ENCODE measurements at regions not wholly inside any gene's neighbourhood (a gene's known extent, or its start where the extent isn't known, plus 50 kb on each side); places are given as distances from the start of the nearest gene placed in this dataset.

- no peak overlapping the region for H3K4me3 ChIP-seq (ENCODE audit: low read depth in 1 of 2, low read length in 2 of 2)
- no peak overlapping the region for H3K27ac ChIP-seq (ENCODE audit: low read length)
- TF ChIP-seq EZH2 (IDR thresholded peaks at IDR 0.05; ENCODE audit: borderline replicate concordance, low read depth, low read length, severe bottlenecking) (no peak), CTCF (IDR thresholded peaks at IDR 0.05; ENCODE audit: borderline replicate concordance, extremely low read depth, low read length, poor library complexity, severe bottlenecking) (no peak)
- H3K4me2 ChIP-seq (ENCODE audit: insufficient read depth, low read length) = no peak overlapping the region
- H3K27me3 ChIP-seq (ENCODE audit: insufficient read depth, low read length, poor library complexity) = no peaks in the 10 kb centered on the region
- H3K9ac ChIP-seq (ENCODE audit: low read depth, low read length) = no peak overlapping the region
- no peaks in the 10 kb centered on the region for H3K79me2 ChIP-seq (ENCODE audit: insufficient read depth, low read length)
- H2AFZ ChIP-seq (ENCODE audit: low read depth, low read length) = no peak overlapping the region
- no peaks in the 10 kb centered on the region for H3K36me3 ChIP-seq (ENCODE audit: insufficient read depth, low read length)
- H4K20me1 ChIP-seq (ENCODE audit: insufficient read depth, low read length) = no peaks in the 10 kb centered on the region
- DNase-seq (no peak), ATAC-seq (ENCODE audit: insufficient read depth, low read depth) (no peak)
- H3K9me3 ChIP-seq (ENCODE audit: insufficient read depth, low read length, severe bottlenecking) = no peaks in the 10 kb centered on the region
- H3K4me1 ChIP-seq (ENCODE audit: insufficient read depth, low read length) = no peaks in the 10 kb centered on the region
Observed at GRCh38 chr6:146909376-146909775, 294.8 kb upstream of the STXBP5 start.

- Histone ChIP-seq H3K4me2 (ENCODE audit: insufficient read depth, low read length) (no peak overlapping the region), H4K20me1 (ENCODE audit: insufficient read depth, low read length) (no peaks in the 10 kb centered on the region), H3K79me2 (ENCODE audit: insufficient read depth, low read length) (no peaks in the 10 kb centered on the region), H3K9ac (ENCODE audit: low read depth, low read length) (no peak overlapping the region), H3K36me3 (ENCODE audit: insufficient read depth, low read length) (no peaks in the 10 kb centered on the region), H3K4me1 (ENCODE audit: insufficient read depth, low read length) (no peaks in the 10 kb centered on the region), H3K9me3 (ENCODE audit: insufficient read depth, low read length, severe bottlenecking) (no peaks in the 10 kb centered on the region), H3K4me3 (ENCODE audit: low read depth in 1 of 2, low read length in 2 of 2) (no peak overlapping the region), H3K27ac (ENCODE audit: low read length) (no peak overlapping the region), H3K27me3 (ENCODE audit: insufficient read depth, low read length, poor library complexity) (no peaks in the 10 kb centered on the region), H2AFZ (ENCODE audit: low read depth, low read length) (no peak overlapping the region)
- TF ChIP-seq CTCF (IDR thresholded peaks at IDR 0.05; ENCODE audit: borderline replicate concordance, extremely low read depth, low read length, poor library complexity, severe bottlenecking) (no peak), EZH2 (IDR thresholded peaks at IDR 0.05; ENCODE audit: borderline replicate concordance, low read depth, low read length, severe bottlenecking) (no peak)
- DNase-seq (no peak), ATAC-seq (ENCODE audit: insufficient read depth, low read depth) (no peak)
Observed at GRCh38 chr6:146909886-146910285, 294.3 kb upstream of the STXBP5 start.

- H3K27ac ChIP-seq (ENCODE audit: low read length) = no peak overlapping the region
- no peak for TF ChIP-seq CTCF (IDR thresholded peaks at IDR 0.05; ENCODE audit: borderline replicate concordance, extremely low read depth, low read length, poor library complexity, severe bottlenecking)
- TF ChIP-seq EZH2 (IDR thresholded peaks at IDR 0.05; ENCODE audit: borderline replicate concordance, low read depth, low read length, severe bottlenecking) = no peak
- H3K4me2 ChIP-seq (ENCODE audit: insufficient read depth, low read length) = no peak overlapping the region
- no peak overlapping the region for H2AFZ ChIP-seq (ENCODE audit: low read depth, low read length)
- no peaks in the 10 kb centered on the region for H3K79me2 ChIP-seq (ENCODE audit: insufficient read depth, low read length)
- no peak overlapping the region for H3K4me3 ChIP-seq (ENCODE audit: low read depth in 1 of 2, low read length in 2 of 2)
- H4K20me1 ChIP-seq (ENCODE audit: insufficient read depth, low read length) = no peaks in the 10 kb centered on the region
- no peaks in the 10 kb centered on the region for H3K9me3 ChIP-seq (ENCODE audit: insufficient read depth, low read length, severe bottlenecking)
- no peaks in the 10 kb centered on the region for H3K4me1 ChIP-seq (ENCODE audit: insufficient read depth, low read length)
- no peaks in the 10 kb centered on the region for H3K27me3 ChIP-seq (ENCODE audit: insufficient read depth, low read length, poor library complexity)
- ATAC-seq (ENCODE audit: insufficient read depth, low read depth) (no peak), DNase-seq (no peak)
- H3K9ac ChIP-seq (ENCODE audit: low read depth, low read length) = no peak overlapping the region
- H3K36me3 ChIP-seq (ENCODE audit: insufficient read depth, low read length) = no peaks in the 10 kb centered on the region
Observed at GRCh38 chr6:146910611-146911010, 293.6 kb upstream of the STXBP5 start.

GRCh38 chr6:146911635-146912215, 292.5 kb upstream of the STXBP5 start:
- Histone ChIP-seq H3K4me1 (ENCODE audit: insufficient read depth, low read length) (no peaks in the 10 kb centered on the region), H3K27me3 (ENCODE audit: insufficient read depth, low read length, poor library complexity) (no peaks in the 10 kb centered on the region), H3K4me3 (ENCODE audit: low read depth in 1 of 2, low read length in 2 of 2) (no peak overlapping the region), H2AFZ (ENCODE audit: low read depth, low read length) (no peak overlapping the region), H3K27ac (ENCODE audit: low read length) (no peak overlapping the region), H3K9ac (ENCODE audit: low read depth, low read length) (no peak overlapping the region), H4K20me1 (ENCODE audit: insufficient read depth, low read length) (no peaks in the 10 kb centered on the region), H3K36me3 (ENCODE audit: insufficient read depth, low read length) (no peaks in the 10 kb centered on the region), H3K4me2 (ENCODE audit: insufficient read depth, low read length) (no peak overlapping the region), H3K9me3 (ENCODE audit: insufficient read depth, low read length, severe bottlenecking) (no peaks in the 10 kb centered on the region), H3K79me2 (ENCODE audit: insufficient read depth, low read length) (no peaks in the 10 kb centered on the region)
- TF ChIP-seq EZH2 (IDR thresholded peaks at IDR 0.05; ENCODE audit: borderline replicate concordance, low read depth, low read length, severe bottlenecking) (no peak), CTCF (IDR thresholded peaks at IDR 0.05; ENCODE audit: borderline replicate concordance, extremely low read depth, low read length, poor library complexity, severe bottlenecking) (no peak)
- ATAC-seq (ENCODE audit: insufficient read depth, low read depth) = no peak
- no peak for DNase-seq
